Neural progenitor cell (in vitro differentiated cells): ENCODE measurements at regions not wholly inside any gene's neighbourhood (a gene's known extent, or its start where the extent isn't known, plus 50 kb on each side); places are given as distances from the start of the nearest gene placed in this dataset.

Source experiments
- DNase-seq: peaks from one replicate; pipeline ENCODE4 v3.0.0-alpha.2; 2016; ENCODE audit warnings: low spot score
- H2AFZ ChIP-seq: fragments of 200-600 bp; sonication (generic); replicated peaks from 2 replicates; pipeline ENCODE4 v1.6.1; 2016; ENCODE audit warnings: antibody characterized with exemption
- H3F3A ChIP-seq: fragments of 200-600 bp; sonication (generic); 2 replicates; pipeline ENCODE4 v1.6.1; 2016; ENCODE audit warnings: antibody characterized with exemption, low read depth
- H3K27ac ChIP-seq: fragments of 200-600 bp; sonication (generic); 2 replicates; pipeline ENCODE4 v1.5.1; 2016; ENCODE audit warnings: mild to moderate bottlenecking
- H3K27me3 ChIP-seq: fragments of 200-600 bp; sonication (generic); 2 replicates; pipeline ENCODE4 v1.6.1; 2016; ENCODE audit warnings: mild to moderate bottlenecking, moderate library complexity
- H3K36me3 ChIP-seq: fragments of 200-600 bp; sonication (generic); 2 replicates; pipeline ENCODE4 v1.5.1; 2016
- H3K4me1 ChIP-seq: fragments of 200-600 bp; sonication (generic); 2 replicates; pipeline ENCODE4 v1.6.1; 2016; ENCODE audit warnings: mixed run types
- H3K4me2 ChIP-seq: fragments of 200-600 bp; sonication (generic); 2 replicates; pipeline ENCODE4 v1.6.1; 2016
- H3K4me3 ChIP-seq: fragments of 200-600 bp; sonication (generic); 2 replicates; pipeline ENCODE4 v1.5.1; 2016
- H3K79me2 ChIP-seq: fragments of 200-600 bp; sonication (generic); 2 replicates; pipeline ENCODE4 v1.6.1; 2016; ENCODE audit warnings: low read depth
- H3K9ac ChIP-seq: fragments of 200-600 bp; sonication (generic); 2 replicates; pipeline ENCODE4 v1.6.1; 2016
- H3K9me3 ChIP-seq: fragments of 200-600 bp; sonication (generic); 2 replicates; pipeline ENCODE4 v1.5.1; 2016; ENCODE audit warnings: low read depth
- H4K20me1 ChIP-seq: fragments of 200-600 bp; sonication (generic); 2 replicates; pipeline ENCODE4 v1.6.1; 2016; ENCODE audit warnings: low read depth
- H3K27ac Mint-ChIP-seq: 3 replicates; pipeline ENCODE4 v1.8.0; 2021; ENCODE audit warnings: mixed read lengths
- H3K27me3 Mint-ChIP-seq: 2 replicates; pipeline ENCODE4 v1.8.0; 2022; ENCODE audit warnings: low read depth, mild to moderate bottlenecking, inconsistent platforms, moderate library complexity, mixed read lengths; ENCODE audit not compliant: insufficient read depth
- H3K36me3 Mint-ChIP-seq: 3 replicates; pipeline ENCODE4 v1.8.0; 2021; ENCODE audit warnings: mixed read lengths
- H3K4me1 Mint-ChIP-seq: 3 replicates; pipeline ENCODE4 v1.8.0; 2021; ENCODE audit warnings: mixed read lengths
- H3K4me3 Mint-ChIP-seq: 3 replicates; pipeline ENCODE4 v1.8.0; 2021; ENCODE audit warnings: mild to moderate bottlenecking, moderate library complexity, mixed read lengths
- H3K9me3 Mint-ChIP-seq: 3 replicates; pipeline ENCODE4 v1.8.0; 2020; ENCODE audit warnings: mixed read lengths
- EZH2 ChIP-seq: fragments of 200-600 bp; sonication (generic); IDR thresholded peaks from 2 replicates; pipeline ENCODE4 v1.6.1; 2017; ENCODE audit warnings: antibody characterized with exemption, mild to moderate bottlenecking, moderate library complexity
- EZH2phosphoT487 ChIP-seq: fragments of 200-600 bp; sonication (generic); IDR thresholded peaks from 2 replicates; pipeline ENCODE4 v1.6.1; 2017; ENCODE audit warnings: antibody characterized with exemption
- TF ChIP-seq, protein P1 (sequence below): fragments of 200-600 bp; sonication (generic); IDR thresholded peaks from 2 replicates; pipeline ENCODE4 v1.5.1; 2017; ENCODE audit warnings: antibody characterized with exemption, mild to moderate bottlenecking

DNA sequence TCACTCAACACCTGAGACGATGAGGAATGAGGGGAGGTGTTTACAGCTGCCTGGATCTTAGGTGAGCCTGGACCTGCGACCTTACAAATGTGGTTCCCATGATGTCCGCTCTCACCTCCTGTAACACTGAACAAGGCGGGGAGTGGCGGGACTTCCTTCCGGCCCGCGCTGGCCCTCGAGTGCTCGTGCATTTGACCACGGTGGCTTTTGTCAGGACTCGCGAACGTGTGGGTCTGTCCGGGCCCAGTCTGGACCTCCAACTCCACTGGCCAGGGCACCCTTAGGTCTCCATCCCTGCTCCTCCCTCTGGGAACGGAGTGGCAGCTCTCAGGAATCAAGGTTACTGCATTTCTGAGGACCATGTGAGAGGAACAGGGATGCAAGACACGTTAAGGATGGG lies 263.0 kb upstream of the SALL3 start:
- H3K9ac ChIP-seq, result no peak overlapping the region
- Mint-ChIP-seq H3K9me3 (peaks cover 4% of the 10 kb centered on the region), H3K27ac (no peak overlapping the region), H3K27me3 (peaks cover 10% of the 10 kb centered on the region), H3K4me1 (peaks cover 9% of the 10 kb centered on the region), H3K4me3 (no peak overlapping the region), H3K36me3 (peaks cover 3% of the 10 kb centered on the region)
- no peaks in the 10 kb centered on the region for H3K79me2 ChIP-seq
- H2AFZ ChIP-seq, result no peak overlapping the region
- H3F3A ChIP-seq, result no peaks in the 10 kb centered on the region
- H3K4me1 ChIP-seq, result peaks cover 9% of the 10 kb centered on the region
- no peaks in the 10 kb centered on the region for H4K20me1 ChIP-seq
- no peak overlapping the region for H3K4me3 ChIP-seq
- no peaks in the 10 kb centered on the region for H3K36me3 ChIP-seq
- H3K27me3 ChIP-seq, result peaks cover 9% of the 10 kb centered on the region
- TF ChIP-seq EZH2phosphoT487, result no peak
- TF ChIP-seq, protein P1, sequence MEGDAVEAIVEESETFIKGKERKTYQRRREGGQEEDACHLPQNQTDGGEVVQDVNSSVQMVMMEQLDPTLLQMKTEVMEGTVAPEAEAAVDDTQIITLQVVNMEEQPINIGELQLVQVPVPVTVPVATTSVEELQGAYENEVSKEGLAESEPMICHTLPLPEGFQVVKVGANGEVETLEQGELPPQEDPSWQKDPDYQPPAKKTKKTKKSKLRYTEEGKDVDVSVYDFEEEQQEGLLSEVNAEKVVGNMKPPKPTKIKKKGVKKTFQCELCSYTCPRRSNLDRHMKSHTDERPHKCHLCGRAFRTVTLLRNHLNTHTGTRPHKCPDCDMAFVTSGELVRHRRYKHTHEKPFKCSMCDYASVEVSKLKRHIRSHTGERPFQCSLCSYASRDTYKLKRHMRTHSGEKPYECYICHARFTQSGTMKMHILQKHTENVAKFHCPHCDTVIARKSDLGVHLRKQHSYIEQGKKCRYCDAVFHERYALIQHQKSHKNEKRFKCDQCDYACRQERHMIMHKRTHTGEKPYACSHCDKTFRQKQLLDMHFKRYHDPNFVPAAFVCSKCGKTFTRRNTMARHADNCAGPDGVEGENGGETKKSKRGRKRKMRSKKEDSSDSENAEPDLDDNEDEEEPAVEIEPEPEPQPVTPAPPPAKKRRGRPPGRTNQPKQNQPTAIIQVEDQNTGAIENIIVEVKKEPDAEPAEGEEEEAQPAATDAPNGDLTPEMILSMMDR, result no peak
- TF ChIP-seq EZH2, result no peak
- no peak overlapping the region for H3K27ac ChIP-seq
- H3K4me2 ChIP-seq, result no peak overlapping the region
- DNase-seq, result no peak
- H3K9me3 ChIP-seq, result no peaks in the 10 kb centered on the region

DNA sequence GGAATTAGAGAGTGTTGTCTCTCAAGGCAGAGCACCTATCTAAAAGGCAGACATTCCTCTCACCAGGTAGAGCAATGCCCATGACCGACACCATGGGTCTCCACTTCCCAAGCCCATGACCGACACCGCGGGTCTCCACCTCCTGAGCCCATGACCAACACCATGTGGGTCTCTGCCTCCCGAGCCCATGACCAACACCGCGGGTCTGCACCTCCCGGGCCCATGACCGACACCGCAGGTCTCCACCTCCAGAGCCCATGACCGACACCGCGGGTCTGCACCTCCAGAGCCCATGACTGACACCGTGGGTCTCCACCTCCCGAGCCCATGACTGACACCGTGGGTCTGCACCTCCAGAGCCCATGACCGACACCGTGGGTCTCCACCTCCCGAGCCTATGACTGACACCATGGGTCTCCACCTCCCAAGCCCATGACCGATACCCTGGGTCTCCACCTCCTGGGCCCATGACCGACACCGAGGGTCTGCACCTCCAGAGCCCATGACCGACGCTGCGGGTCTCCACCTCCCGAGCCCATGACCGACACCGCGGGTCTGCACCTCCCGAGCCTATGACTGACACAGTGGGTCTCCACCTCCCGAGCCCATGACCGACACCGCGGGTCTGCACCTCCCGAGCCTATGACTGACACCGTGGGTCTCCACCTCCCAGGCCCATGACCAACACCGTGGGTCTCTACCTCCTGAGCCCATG lies 262.4 kb upstream of the SALL3 start:
- H2AFZ ChIP-seq, result no peak overlapping the region
- peaks cover 16% of the 10 kb centered on the region for H3K27me3 ChIP-seq
- H3K79me2 ChIP-seq, result no peaks in the 10 kb centered on the region
- no peak overlapping the region for H3K4me2 ChIP-seq
- Mint-ChIP-seq H3K27me3 (peaks cover 5% of the 10 kb centered on the region), H3K27ac (no peak overlapping the region), H3K4me3 (no peak overlapping the region), H3K4me1 (peaks cover 15% of the 10 kb centered on the region), H3K36me3 (peaks cover 3% of the 10 kb centered on the region), H3K9me3 (peaks cover 4% of the 10 kb centered on the region)
- H3K27ac ChIP-seq, result no peak overlapping the region
- H3K4me3 ChIP-seq, result no peak overlapping the region
- H3K4me1 ChIP-seq, result peaks cover 15% of the 10 kb centered on the region
- H3K9me3 ChIP-seq, result no peaks in the 10 kb centered on the region
- no peak for DNase-seq
- H3K9ac ChIP-seq, result no peak overlapping the region
- no peaks in the 10 kb centered on the region for H3K36me3 ChIP-seq
- H4K20me1 ChIP-seq, result no peaks in the 10 kb centered on the region
- H3F3A ChIP-seq, result no peaks in the 10 kb centered on the region
- TF ChIP-seq EZH2phosphoT487 (no peak), EZH2 (no peak)
- TF ChIP-seq, protein P1, result no peak

DNA sequence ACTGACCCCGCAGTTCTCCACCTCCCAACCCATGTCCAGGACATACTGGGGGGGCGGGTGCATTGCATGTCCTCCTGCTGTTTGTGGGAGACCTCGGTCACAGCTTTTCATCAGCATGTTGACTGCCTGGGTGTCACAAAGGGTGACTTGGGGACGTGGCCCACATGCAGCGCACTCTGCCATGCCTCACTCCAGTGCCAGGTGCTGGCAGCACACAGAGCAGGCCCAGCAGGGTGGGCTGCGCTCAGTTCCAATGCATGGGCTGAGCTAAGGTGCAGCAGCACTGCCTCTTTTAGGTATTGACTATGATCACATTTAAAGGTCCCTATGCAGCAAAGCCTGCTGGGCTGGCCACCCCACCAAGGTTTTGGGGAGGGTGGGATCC lies 261.9 kb upstream of the SALL3 start:
- Histone ChIP-seq H2AFZ (no peak overlapping the region), H3K79me2 (no peaks in the 10 kb centered on the region), H3K27me3 (peaks cover 20% of the 10 kb centered on the region), H3K4me3 (no peak overlapping the region), H3K4me1 (peaks cover 21% of the 10 kb centered on the region), H4K20me1 (no peaks in the 10 kb centered on the region), H3K4me2 (no peak overlapping the region), H3K9me3 (no peaks in the 10 kb centered on the region), H3K36me3 (no peaks in the 10 kb centered on the region), H3K27ac (no peak overlapping the region), H3F3A (no peaks in the 10 kb centered on the region), H3K9ac (no peak overlapping the region)
- H3K27ac Mint-ChIP-seq, result no peak overlapping the region
- peaks cover 5% of the 10 kb centered on the region for H3K27me3 Mint-ChIP-seq
- peaks cover 4% of the 10 kb centered on the region for H3K9me3 Mint-ChIP-seq
- peaks cover 3% of the 10 kb centered on the region for H3K36me3 Mint-ChIP-seq
- TF ChIP-seq EZH2 (no peak), EZH2phosphoT487 (no peak)
- H3K4me3 Mint-ChIP-seq, result no peak overlapping the region
- no peak for DNase-seq
- H3K4me1 Mint-ChIP-seq, result peaks cover 19% of the 10 kb centered on the region

DNA sequence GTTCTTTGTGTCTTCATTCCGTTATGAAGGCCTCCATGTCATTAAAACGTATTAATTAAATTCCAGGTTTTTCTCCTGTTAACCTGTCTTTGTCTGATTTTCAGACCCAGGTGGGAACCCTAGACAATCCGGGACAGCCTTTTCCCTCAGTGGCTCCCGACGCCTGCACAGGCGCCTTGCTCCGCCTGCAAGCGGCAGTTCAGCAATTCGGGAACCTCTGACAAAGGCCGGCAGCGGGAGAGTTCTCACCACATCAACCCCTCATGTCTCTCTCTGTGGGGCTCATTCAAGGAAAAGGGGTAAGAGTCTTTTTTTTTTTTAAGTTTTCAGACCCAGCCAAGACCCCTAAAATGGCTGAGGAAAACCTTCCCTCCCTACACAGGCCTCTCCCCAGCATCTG lies 259.8 kb upstream of the SALL3 start:
- Mint-ChIP-seq H3K27me3 (peaks cover 8% of the 10 kb centered on the region), H3K9me3 (peaks cover 7% of the 10 kb centered on the region), H3K36me3 (peaks cover 3% of the 10 kb centered on the region), H3K4me1 (peaks cover 22% of the 10 kb centered on the region), H3K4me3 (no peak overlapping the region), H3K27ac (no peak overlapping the region)
- H3K4me2 ChIP-seq, result no peak overlapping the region
- H3K27me3 ChIP-seq, result peaks cover 24% of the 10 kb centered on the region
- no peaks in the 10 kb centered on the region for H4K20me1 ChIP-seq
- peaks cover 23% of the 10 kb centered on the region for H3K4me1 ChIP-seq
- H2AFZ ChIP-seq, result no peak overlapping the region
- no peaks in the 10 kb centered on the region for H3F3A ChIP-seq
- H3K79me2 ChIP-seq, result no peaks in the 10 kb centered on the region
- DNase-seq, result no peak
- no peak overlapping the region for H3K27ac ChIP-seq
- H3K4me3 ChIP-seq, result no peak overlapping the region
- H3K9ac ChIP-seq, result no peak overlapping the region
- TF ChIP-seq, protein P1, result no peak
- TF ChIP-seq EZH2, result no peak
- TF ChIP-seq EZH2phosphoT487, result no peak
- H3K9me3 ChIP-seq, result no peaks in the 10 kb centered on the region
- no peaks in the 10 kb centered on the region for H3K36me3 ChIP-seq
